HG02870 (cell line): ENCODE measurements at regions not wholly inside any gene's neighbourhood (a gene's known extent, or its start where the extent isn't known, plus 50 kb on each side); places are given as distances from the start of the nearest gene placed in this dataset.
"Not testable (repeated sequence)": the region's sequence is repeated elsewhere in the genome, so short reads cannot be mapped to it uniquely, and the experiment has no call there.

Source experiments
- ATAC-seq: cut with Tn5 transposase; IDR thresholded peaks from one replicate; pipeline ENCODE4 v1.9.1; 2021; ENCODE audit warnings: mild to moderate bottlenecking, moderate library complexity; ENCODE audit not compliant: unreplicated experiment

DNA sequence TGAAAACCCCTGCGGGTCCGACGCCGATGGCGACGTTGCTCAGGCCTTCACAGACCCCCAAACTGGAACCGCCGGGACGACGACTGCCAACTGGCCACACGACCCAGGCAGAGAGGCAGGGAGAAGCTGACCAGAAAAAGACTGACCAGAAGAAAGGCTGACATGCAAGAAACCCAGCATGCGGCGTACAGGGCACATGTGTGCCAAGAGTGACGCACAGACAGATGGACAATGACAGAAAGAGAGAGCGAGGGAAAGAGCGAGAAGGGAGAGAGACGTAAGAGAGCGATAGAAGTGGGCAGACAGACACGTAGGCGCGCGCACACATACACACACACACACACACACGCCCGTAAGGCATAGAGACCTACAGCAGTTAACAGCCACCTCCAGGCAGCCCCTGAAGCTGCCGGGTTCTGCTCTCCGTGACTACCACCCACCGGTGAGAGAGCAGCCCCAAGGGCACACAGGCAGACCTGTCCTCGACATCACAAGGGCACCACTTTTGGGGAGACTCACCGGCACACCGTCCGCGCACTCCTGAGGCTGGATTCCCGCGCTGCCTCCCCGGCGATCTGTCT is 67.2 kb upstream of the ZNF527 start:
- ATAC-seq = no peak

DNA sequence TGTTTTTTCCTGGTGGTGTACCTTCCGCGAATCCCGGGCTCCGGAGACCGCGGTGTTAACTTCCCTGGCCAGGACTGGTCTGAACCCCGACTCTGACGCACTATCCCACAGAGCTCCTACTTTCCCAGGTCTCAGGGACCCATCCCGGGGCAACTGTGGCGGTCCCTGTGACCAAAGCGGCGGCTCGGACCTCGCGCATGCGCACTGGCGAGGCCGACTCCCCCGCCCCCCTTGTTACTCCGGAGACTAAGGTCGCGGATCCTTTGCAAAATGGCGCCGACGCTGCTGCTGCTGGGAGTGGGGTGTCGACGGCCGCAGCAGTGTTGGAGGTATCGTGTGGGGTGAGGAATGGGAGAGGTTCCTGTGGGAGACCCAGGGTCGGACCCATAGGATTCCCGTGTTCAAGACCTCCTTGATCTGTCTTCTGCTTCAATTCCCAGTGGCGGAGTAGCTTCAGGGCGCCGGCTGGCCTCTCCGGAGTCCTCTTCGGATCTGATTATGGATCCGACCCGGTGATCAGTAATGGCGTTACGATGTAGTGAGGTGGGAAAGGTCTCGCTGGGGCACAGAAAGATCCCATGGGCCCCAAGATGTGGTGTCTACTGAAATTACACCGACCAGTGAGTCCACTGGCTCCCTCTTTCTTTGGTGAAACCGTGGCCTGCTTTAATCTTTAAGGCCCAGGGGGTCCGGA is 66.6 kb upstream of the ZNF527 start:
- no peak for ATAC-seq

GRCh38 chr19:37304884-37305255 is 66.0 kb upstream of the ZNF527 start:
- ATAC-seq = no peak

DNA sequence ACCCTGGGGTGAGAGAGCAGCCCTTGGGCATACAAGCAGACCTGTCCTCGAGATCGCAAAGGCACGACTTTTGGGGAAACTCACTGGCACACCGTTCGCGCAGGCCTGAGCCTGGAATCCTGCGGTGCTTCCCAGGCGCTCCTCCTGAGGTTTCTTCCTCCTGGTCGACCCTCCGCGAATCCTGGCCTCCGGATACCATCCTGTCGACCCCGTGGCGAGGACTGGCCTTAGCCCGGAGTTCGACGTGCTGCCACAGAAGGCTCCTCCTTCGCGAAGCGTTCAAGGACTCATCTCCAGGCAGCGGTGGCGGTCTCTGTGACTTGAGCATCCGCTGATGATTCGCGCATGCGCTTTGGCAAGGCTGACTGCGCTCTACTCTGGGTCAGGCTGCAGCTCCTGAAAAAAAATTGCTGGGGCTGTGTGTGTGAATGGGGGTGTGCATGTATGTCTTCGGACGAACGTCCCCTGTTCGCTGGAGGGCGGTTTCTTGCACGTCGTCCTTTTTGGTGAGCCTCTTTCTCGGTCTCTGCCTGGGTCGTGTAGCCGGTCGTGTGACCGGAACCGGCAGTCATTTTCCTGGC is 64.4 kb upstream of the ZNF527 start:
- no peak for ATAC-seq

GRCh38 chr19:37309834-37310575 is 60.9 kb upstream of the ZNF527 start:
- ATAC-seq = no peak

DNA sequence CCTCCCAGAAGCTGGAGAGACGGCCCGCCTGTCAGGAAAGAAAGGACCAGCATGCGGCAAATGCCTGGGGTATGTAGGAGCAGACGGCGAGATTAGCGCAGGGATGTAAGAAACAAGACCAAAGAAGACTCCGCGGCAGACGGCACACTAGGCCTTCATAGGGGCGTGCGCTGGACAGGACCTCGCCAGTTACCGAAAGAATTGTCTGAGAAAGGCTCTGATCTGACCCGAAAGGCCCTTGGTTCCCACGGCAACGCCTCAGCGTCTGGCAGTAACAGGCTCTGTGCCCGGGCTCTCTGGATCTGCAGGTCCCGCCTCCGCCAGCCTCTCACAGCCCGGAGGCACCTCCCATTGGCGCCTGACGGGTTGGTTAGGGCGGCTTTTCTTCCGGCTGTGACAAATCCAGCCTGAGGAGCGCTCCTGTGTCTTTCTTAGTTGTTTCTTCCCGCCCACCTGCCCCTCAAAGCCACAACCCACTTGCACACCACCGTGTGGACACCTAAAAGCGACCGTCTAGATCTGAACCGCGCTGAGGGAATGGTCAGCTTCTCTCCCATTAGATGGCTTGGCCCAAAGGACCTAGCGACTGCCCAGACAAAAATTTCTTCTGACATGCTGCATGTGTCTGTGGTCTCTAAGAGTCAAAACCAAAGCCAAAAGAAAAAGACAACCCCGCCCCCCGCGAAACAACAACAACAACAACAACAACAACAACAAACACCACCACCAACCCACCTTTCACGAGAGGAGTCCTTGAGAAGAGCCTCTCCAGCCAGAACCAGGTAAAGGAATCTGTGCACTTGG is 58.2 kb upstream of the ZNF527 start:
- not testable (repeated sequence) for ATAC-seq

DNA sequence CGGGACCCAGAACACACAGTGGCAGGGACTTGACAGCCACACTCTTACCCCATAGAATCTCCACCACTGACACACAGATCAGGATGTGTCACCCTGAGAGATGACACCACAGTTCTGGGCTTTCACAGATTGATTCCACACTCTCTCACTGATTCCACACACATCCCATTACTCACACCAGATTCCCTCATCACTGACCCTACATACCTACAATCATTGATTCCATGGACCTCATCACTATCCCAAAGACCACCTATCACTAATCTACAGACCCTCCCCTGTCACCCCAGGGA is 57.6 kb upstream of the ZNF527 start:
- no peak for ATAC-seq

- ATAC-seq = peak; percentile 98
Observed at GRCh38 chr19:37317403-37318209, 53.3 kb upstream of the ZNF527 start.

DNA sequence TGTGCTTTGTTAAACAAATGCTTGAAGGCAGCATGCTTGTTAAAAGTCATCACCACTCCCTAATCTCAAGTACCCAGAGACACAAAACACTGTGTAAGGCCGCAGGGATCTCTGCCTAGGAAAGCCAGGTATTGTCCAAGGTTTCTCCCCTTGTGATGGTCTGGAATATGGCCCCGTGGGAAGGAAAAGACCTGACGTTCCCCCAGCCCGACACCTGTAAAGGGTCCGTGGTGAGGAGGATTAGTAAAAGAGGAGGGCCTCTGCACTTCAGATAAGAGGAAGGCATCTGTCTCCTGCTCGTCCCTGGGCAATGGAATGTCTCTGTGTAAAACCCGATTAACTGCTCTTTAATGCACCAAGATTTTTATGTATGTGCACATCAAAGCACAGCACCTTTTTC is 49.9 kb upstream of the ZNF527 start:
- not testable (repeated sequence) for ATAC-seq
